ENCODE measurements at regions not wholly inside any gene's neighbourhood (a gene's known extent, or its start where the extent isn't known, plus 50 kb on each side); places are given as distances from the start of the nearest gene placed in this dataset.

DNA sequence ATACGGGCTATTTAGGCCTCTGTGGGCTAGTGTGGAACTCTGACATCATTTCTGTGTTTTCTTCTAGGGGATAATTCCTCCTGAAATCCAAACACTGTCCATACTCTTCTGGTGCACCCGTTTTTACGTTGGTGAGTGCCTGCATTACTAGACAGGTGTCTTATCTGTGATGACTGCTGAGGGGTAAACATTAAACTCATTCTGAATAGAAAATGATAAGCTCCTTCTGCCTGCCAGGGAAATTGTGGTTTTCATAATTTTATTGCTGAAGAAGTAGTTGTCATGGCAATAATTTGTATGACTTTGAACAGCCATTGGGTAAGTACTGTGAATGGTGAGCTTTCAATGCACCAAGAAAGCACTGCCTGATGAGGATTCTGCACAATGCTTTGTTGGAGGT is 705.6 kb downstream of the UTRN start:
- H3K9me3 ChIP-seq = no peaks in the 10 kb centered on the region
- WGBS = 82% methylated on average over 3 of the region's 3 CpGs
- H3K36me3 ChIP-seq = no peaks in the 10 kb centered on the region
- no peaks in the 10 kb centered on the region for H3K4me1 ChIP-seq
- H3K4me3 ChIP-seq = no peak overlapping the region
- H3K27me3 ChIP-seq = no peaks in the 10 kb centered on the region
- DNase-seq (ENCODE audit: low spot score in 2 of 2) = no peak
- no peak for TF ChIP-seq POLR2AphosphoS5 (IDR thresholded peaks at IDR 0.05)
- no peak for TF ChIP-seq EP300 (IDR thresholded peaks at IDR 0.05)
- no peak for TF ChIP-seq CTCF (IDR thresholded peaks at IDR 0.05)
- TF ChIP-seq POLR2A (IDR thresholded peaks at IDR 0.05) = no peak
- H3K27ac ChIP-seq = no peak overlapping the region

GRCh38 chr6:144993870-144994269 is 708.7 kb downstream of the UTRN start:
- no peak for DNase-seq (ENCODE audit: low spot score in 2 of 2)
- Histone ChIP-seq H3K4me1 (no peaks in the 10 kb centered on the region), H3K36me3 (no peaks in the 10 kb centered on the region), H3K27me3 (no peaks in the 10 kb centered on the region), H3K9me3 (no peaks in the 10 kb centered on the region), H3K27ac (no peak overlapping the region), H3K4me3 (no peak overlapping the region)
- 68% methylated on average over 3 of the region's 3 CpGs for WGBS
- TF ChIP-seq POLR2AphosphoS5 (IDR thresholded peaks at IDR 0.05) (no peak), CTCF (IDR thresholded peaks at IDR 0.05) (no peak), EP300 (IDR thresholded peaks at IDR 0.05) (no peak), POLR2A (IDR thresholded peaks at IDR 0.05) (no peak)

DNA sequence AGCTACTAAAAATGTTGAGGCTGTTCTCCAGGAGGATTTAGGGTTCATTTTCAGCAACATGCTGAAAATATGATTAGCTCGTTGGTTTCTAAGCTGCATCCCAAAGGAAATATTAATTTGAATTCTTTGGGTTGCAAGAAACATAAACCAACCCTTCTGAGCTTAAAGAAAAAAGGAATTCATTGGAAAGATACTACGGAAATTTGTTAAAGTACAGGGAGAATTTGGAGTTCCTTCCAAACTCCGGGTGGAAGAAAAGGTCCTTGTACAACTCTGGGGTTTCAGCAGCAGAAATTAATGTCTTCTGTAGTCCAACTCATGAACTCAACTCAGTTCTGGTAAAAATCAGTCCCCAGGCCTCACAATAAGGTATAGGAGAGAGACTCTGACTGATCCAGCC is 712.9 kb downstream of the UTRN start:
- no peak overlapping the region for H3K4me3 ChIP-seq
- WGBS = 74% methylated on average over 3 of the region's 3 CpGs
- H3K36me3 ChIP-seq = no peaks in the 10 kb centered on the region
- TF ChIP-seq EP300 (IDR thresholded peaks at IDR 0.05) (no peak), CTCF (IDR thresholded peaks at IDR 0.05) (no peak), POLR2A (IDR thresholded peaks at IDR 0.05) (no peak)
- no peaks in the 10 kb centered on the region for H3K9me3 ChIP-seq
- H3K4me1 ChIP-seq = no peaks in the 10 kb centered on the region
- DNase-seq (ENCODE audit: low spot score in 2 of 2) = no peak
- H3K27me3 ChIP-seq = no peaks in the 10 kb centered on the region
- no peak overlapping the region for H3K27ac ChIP-seq

DNA sequence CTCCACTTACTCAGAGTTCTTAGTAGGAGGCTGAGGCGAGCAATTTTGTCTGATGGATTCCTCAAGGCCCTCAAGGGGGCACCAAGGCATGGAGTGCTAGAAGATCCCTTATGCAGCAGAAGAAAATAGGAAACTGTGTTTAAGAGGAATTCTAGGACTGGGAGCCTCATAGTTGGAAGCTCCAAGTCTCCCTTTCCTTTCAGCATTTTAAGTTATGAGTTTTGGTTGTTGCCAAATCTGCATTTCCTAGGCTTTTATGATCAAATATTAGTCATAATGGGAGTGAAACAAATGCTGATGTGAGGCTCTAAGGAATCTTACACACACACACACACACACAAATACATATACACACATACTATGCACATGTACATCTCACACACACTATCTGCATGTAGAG is 714.0 kb downstream of the UTRN start:
- no peak for DNase-seq (ENCODE audit: low spot score in 2 of 2)
- TF ChIP-seq EP300 (IDR thresholded peaks at IDR 0.05) = no peak
- no peak for TF ChIP-seq POLR2A (IDR thresholded peaks at IDR 0.05)
- TF ChIP-seq POLR2AphosphoS5 (IDR thresholded peaks at IDR 0.05) = no peak
- TF ChIP-seq CTCF (IDR thresholded peaks at IDR 0.05) = no peak
- WGBS = 85% methylated on average over 1 of the region's 1 CpG
- Histone ChIP-seq H3K4me1 (no peaks in the 10 kb centered on the region), H3K4me3 (no peak overlapping the region), H3K27ac (no peak overlapping the region), H3K36me3 (no peaks in the 10 kb centered on the region), H3K9me3 (no peaks in the 10 kb centered on the region), H3K27me3 (no peaks in the 10 kb centered on the region)

GRCh38 chr6:145003145-145003544 is 718.0 kb downstream of the UTRN start:
- DNase-seq (ENCODE audit: low spot score in 2 of 2) = no peak
- 88% methylated on average over 2 of the region's 2 CpGs for WGBS
- no peaks in the 10 kb centered on the region for H3K9me3 ChIP-seq
- H3K4me3 ChIP-seq = no peak overlapping the region
- H3K27ac ChIP-seq = no peak overlapping the region
- TF ChIP-seq POLR2AphosphoS5 (IDR thresholded peaks at IDR 0.05) (no peak), EP300 (IDR thresholded peaks at IDR 0.05) (no peak), POLR2A (IDR thresholded peaks at IDR 0.05) (no peak), CTCF (IDR thresholded peaks at IDR 0.05) (no peak)
- H3K36me3 ChIP-seq = no peaks in the 10 kb centered on the region
- H3K4me1 ChIP-seq = no peaks in the 10 kb centered on the region
- H3K27me3 ChIP-seq = no peaks in the 10 kb centered on the region

All from suprapubic skin (tissue), 4 donors.